ENCODE measurements at regions not wholly inside any gene's neighbourhood (a gene's known extent, or its start where the extent isn't known, plus 50 kb on each side); places are given as distances from the start of the nearest gene placed in this dataset.

GRCh38 chr9:113712053-113712452 lies 164.1 kb upstream of the ZNF618 start:
- H4K91ac ChIP-seq (ENCODE audit: insufficient read depth, low read depth, low read length) = no peak overlapping the region
- no peaks in the 10 kb centered on the region for H3K36me3 ChIP-seq (ENCODE audit: control insufficient read depth, insufficient read depth, low read length)
- CTCF ChIA-PET = no interaction called here
- no peaks in the 10 kb centered on the region for H4K20me1 ChIP-seq (ENCODE audit: insufficient read depth, low read length)
- H4K5ac ChIP-seq (ENCODE audit: low read depth, low read length) = no peak overlapping the region
- no peak overlapping the region for H2BK5ac ChIP-seq (ENCODE audit: low read depth, low read length, poor library complexity, severe bottlenecking)
- H3K4me1 ChIP-seq (ENCODE audit: control insufficient read depth, insufficient read depth, low read length) = peaks cover 1% of the 10 kb centered on the region; the same call in 1 of the 2 replicates
- WGBS, 2 experiments (ENCODE audit: extremely low coverage in 2 of 2, insufficient read length in 1 of 2) = no CpG with 5 or more reads among the region's 2 CpGs
- no peak overlapping the region for H3K27ac ChIP-seq (ENCODE audit: insufficient read depth, low read length)
- ATAC-seq (ENCODE audit: low read depth) = peak; percentile 32; the same call in 1 of the 2 replicates
- H2AFZ ChIP-seq (replicated peaks; ENCODE audit: low read length, poor library complexity) = no peak overlapping the region
- BruUV-seq (replicated peaks) = no TSS peak
- no peak overlapping the region for H3K9ac ChIP-seq (ENCODE audit: low read depth, low read length)
- H3K27me3 ChIP-seq (ENCODE audit: control insufficient read depth, insufficient read depth, low read length) = peaks cover 20% of the 10 kb centered on the region
- no peaks in the 10 kb centered on the region for H3K9me1 ChIP-seq (ENCODE audit: insufficient read depth, low read length)
- in situ Hi-C loops (cut with MboI; ENCODE audit: low sequenced_read_pairs) = no loop called here
- no peak overlapping the region for H3K4ac ChIP-seq (ENCODE audit: low read depth, low read length)
- no peaks in the 10 kb centered on the region for H3K79me1 ChIP-seq (ENCODE audit: low read depth in 1 of 2, low read length in 2 of 2)
- DNase-seq = peak; percentile 65
- H3K4me3 ChIP-seq (ENCODE audit: insufficient read depth, low read depth, low read length) = no peak overlapping the region
- no peak overlapping the region for H2AK9ac ChIP-seq (replicated peaks; ENCODE audit: low read depth, low read length, poor library complexity)
- TF ChIP-seq BHLHE40 (IDR thresholded peaks at IDR 0.05; ENCODE audit: low read depth, low read length) = peak; percentile 50; the same call in 1 of the 2 replicates
- TF ChIP-seq CHD1 (IDR thresholded peaks at IDR 0.05; ENCODE audit: low read depth, low read length) = no peak
- peaks cover 14% of the 10 kb centered on the region for H3K9me3 ChIP-seq (ENCODE audit: control insufficient read depth, insufficient read depth, low read length)
- H3K23ac ChIP-seq (ENCODE audit: low read depth, low read length) = no peak overlapping the region
- no peak overlapping the region for H2BK120ac ChIP-seq (ENCODE audit: low read depth, low read length)
- H2AK5ac ChIP-seq (ENCODE audit: low read depth, low read length) = no peak overlapping the region
- H2BK15ac ChIP-seq (ENCODE audit: low read depth, low read length) = no peak overlapping the region
- H3K56ac ChIP-seq (ENCODE audit: extremely low read depth, insufficient read depth, low read length) = no peak overlapping the region
- POLR2A ChIA-PET (ENCODE audit: unreplicated experiment) = no interaction called here
- intact Hi-C loops (cut with micrococcal nuclease) = no loop called here
- dilution Hi-C loops (cut with HindIII; ENCODE audit: low sequenced_read_pairs, unreplicated experiment) = no loop called here
- no peak overlapping the region for H2BK20ac ChIP-seq (ENCODE audit: low read depth, low read length)
- no peak overlapping the region for H3K18ac ChIP-seq (ENCODE audit: low read depth, low read length)
- no peak overlapping the region for H4K8ac ChIP-seq (ENCODE audit: low read depth in 2 of 2, low read length in 2 of 2)
- H3K4me2 ChIP-seq (ENCODE audit: low read depth, low read length) = no peak overlapping the region
- no peak overlapping the region for H3K14ac ChIP-seq (replicated peaks; ENCODE audit: low read depth, low read length)

Measured in IMR-90 (cell line).